ENCODE measurements at regions not wholly inside any gene's neighbourhood (a gene's known extent, or its start where the extent isn't known, plus 50 kb on each side); places are given as distances from the start of the nearest gene placed in this dataset.
"Not testable (repeated sequence)": the region's sequence is repeated elsewhere in the genome, so short reads cannot be mapped to it uniquely, and the experiment has no call there.

DNA sequence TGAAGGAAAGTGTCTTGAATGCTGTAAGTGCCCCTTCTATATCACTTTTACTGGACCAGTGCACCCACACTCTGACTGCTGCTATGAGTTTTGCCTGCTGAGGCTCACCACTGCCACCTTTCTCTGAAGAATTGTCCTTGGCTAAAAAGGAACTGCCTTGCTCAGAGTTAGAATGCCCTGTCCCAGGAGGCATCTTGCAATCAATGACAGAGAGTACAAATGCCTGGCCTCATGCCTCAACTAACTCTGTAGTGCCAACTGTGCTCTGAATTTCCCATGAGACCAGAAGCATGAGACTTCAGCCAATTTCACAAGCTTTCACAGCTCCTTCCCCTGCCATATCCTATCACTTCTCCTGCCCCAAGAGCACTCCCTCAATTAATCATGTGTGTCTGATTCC is 569.7 kb downstream of the ZNF608 start:
- DNase-seq (ENCODE audit: low spot score) = no peak

DNA sequence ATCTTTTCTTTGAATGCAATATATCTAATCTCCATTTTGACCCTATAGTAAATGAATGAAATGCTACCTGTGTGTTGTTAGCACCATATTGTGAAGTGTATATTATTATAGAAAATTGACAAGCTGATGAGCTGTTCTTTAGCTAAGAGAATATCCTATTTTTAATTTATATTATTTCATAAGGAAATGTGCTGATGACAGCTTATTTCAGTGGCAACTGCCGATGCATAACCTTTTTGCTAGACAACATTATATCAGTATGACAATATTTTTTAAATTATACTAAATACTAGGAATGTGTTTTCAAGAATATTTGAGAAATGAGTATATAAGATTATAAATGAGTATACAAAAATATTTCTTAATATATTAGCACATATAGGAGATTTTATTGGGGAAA is 573.1 kb downstream of the ZNF608 start:
- no peak for DNase-seq (ENCODE audit: low spot score)

- no peak for DNase-seq (ENCODE audit: low spot score)
Measured at GRCh38 chr5:124172389-124173003, 573.9 kb downstream of the ZNF608 start.

- DNase-seq (ENCODE audit: low spot score) = not testable (repeated sequence)
Measured at GRCh38 chr5:124168093-124168492, 578.3 kb downstream of the ZNF608 start.

DNA sequence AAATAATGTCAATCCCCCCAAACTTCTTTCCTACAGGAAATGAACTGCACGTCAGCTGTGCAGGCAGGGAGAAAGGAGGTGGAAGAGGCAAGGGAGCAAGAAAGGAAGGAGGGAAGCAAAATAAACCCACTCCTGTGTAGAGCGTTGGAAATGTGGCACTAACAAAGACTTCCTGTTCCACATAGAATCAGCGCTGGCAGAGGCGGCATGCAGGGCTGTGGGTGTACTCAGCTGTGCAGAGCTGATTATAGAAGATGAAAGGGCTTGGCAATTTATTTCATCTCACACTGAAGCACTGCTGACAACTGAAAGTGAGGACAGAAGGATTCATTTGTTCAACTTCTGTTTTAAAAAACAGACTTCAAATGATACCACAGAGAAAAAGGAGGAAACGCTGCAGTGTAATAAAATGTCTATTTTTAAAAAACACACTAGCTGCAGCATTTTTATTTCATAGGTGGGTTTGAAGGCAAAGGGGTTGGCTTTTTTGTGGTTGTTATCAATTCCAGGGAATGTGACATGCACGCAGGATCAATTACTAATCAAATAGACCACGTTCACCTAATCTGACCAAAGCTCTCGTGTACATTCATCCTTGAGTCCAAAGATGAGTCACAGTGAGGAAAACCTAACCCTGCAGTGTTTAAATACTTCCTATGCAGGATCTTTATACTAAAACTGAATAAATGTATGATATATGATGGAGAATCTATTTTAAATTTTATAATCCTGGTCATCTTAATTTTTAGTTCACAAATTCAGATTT is 583.5 kb downstream of the ZNF608 start:
- peak; percentile 25 for DNase-seq (ENCODE audit: low spot score)

- DNase-seq (ENCODE audit: low spot score) = no peak
Measured at GRCh38 chr5:124161266-124161665, 585.2 kb downstream of the ZNF608 start.

- peak; percentile 22 for DNase-seq (ENCODE audit: low spot score)
Measured at GRCh38 chr5:124160265-124160664, 586.2 kb downstream of the ZNF608 start.

DNA sequence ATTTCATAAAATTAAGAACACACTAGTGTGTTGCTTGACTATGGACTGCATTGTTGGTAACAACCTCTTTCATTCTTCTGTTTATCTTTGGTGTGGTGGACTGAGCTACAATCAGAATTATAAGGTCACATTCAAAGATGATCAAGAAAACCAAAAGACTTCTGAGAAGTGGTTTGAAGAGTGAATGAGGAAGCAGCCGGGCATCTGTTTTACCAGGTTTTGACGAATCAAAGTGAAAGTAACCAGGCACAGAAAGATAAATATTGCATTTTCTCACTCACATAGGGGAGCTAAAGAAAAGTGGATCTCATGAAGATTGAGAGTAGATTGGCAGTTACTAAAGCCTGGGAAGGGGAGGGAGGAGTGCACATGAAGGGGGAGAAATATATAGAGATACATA is 589.1 kb downstream of the ZNF608 start:
- no peak for DNase-seq (ENCODE audit: low spot score)

DNA sequence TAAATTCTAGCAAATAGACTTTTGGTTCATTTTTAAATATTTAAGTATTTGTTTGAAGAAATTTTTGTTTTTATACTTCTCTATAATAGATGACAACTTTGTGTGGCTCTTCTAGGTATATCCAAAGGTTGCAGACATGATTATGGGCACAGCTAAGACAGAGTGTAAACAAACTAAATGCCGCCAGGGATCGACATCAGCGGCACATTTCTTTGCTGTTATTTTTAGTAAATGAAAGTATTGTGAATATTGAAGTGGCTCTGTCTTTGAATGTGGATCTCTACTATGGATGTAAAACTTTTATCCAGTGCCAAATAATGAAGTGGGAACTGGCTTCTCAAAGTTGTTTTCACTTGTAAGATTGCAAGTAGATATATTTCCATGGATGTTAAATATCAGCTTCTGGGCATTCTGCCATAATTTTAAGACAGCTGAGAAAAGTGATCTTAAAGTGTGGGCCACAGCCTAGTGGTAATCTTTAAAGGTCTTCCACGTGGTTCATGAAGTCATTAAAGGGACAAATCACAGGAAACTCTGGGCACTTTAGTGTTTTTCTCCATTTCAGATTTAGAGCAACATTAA is 589.9 kb downstream of the ZNF608 start:
- no peak for DNase-seq (ENCODE audit: low spot score)

- DNase-seq (ENCODE audit: low spot score) = no peak
Measured at GRCh38 chr5:124154714-124155113, 591.7 kb downstream of the ZNF608 start.

DNA sequence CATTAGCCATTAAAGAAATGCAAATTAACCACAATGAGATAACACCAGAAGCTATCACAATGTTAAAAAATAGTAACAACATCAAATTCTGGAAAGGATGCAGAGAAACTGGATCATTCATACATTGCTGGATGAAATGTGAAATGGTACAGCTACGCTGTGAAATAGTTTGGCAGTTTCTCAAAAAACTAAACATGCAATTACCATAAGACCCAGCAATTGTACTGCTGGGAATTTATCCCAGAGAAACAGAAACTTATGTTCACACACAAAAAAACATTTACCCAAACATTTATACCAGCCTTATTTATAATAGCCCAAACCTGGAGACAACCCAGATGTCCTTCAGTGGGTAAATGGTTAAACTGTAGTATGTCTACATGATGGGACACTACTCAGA is 592.9 kb downstream of the ZNF608 start:
- DNase-seq (ENCODE audit: low spot score) = no peak

DNA sequence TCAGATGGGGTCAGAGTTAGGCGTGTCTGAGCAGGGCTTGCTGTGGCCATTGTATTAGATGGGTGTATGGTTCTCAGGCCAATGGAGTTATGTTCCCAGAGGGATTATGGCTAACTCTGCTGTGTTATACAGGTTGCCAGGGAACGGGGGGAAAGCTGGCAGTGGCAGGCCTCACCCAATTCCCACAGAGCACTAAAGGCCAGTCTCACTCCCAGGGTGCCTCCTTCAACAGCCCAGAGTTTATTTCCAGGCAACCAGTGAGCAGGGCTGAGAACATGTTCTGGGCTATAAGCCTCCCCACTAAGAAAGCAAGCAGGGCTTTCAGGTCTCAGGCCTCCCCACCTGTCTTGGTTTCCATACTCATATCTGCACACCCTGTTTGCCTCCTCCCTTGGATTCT is 597.9 kb downstream of the ZNF608 start:
- DNase-seq (ENCODE audit: low spot score) = no peak

GRCh38 chr5:124140060-124140459 is 606.4 kb downstream of the ZNF608 start:
- DNase-seq (ENCODE audit: low spot score) = no peak

- DNase-seq (ENCODE audit: low spot score) = no peak
Measured at GRCh38 chr5:124139477-124139876, 607.0 kb downstream of the ZNF608 start.

- DNase-seq (ENCODE audit: low spot score) = no peak
Measured at GRCh38 chr5:124136609-124137008, 609.8 kb downstream of the ZNF608 start.

DNA sequence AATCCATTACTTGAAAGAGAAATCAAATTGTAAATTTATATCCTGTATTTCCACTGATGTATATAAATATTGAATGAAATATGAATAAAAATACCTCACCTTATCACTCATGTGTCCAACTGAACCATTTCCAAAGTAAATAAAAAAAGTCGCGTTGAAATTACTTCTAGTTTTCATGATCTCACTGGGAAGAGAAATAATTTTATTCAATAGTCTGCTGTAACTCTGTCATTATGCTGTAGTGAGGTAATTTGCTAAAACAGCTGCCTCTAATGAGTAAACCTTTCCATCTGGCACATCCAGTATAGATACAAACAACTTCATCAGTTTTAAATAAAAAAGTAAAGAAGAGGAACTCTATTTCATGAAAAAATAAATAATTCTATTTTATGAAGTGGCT is 611.5 kb downstream of the ZNF608 start:
- no peak for DNase-seq (ENCODE audit: low spot score)

DNA sequence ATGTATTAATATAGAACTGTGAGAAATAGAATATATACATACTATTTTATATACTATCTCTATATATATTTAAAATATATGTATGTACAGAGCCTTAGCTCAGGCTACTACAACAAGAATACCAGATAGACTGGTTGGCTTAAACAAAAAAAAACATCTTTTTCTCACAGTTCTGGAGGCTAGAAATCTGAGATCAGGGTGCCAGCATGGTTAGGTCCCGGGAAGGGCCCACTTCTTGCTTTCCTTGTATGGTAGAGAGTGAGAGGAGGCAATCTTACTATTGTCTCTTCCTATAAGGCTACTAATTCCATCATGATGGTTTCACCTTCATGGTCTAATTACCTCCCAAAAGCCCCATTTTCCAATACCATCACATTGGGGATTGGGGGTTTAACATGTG is 613.0 kb downstream of the ZNF608 start:
- no peak for DNase-seq (ENCODE audit: low spot score)

DNA sequence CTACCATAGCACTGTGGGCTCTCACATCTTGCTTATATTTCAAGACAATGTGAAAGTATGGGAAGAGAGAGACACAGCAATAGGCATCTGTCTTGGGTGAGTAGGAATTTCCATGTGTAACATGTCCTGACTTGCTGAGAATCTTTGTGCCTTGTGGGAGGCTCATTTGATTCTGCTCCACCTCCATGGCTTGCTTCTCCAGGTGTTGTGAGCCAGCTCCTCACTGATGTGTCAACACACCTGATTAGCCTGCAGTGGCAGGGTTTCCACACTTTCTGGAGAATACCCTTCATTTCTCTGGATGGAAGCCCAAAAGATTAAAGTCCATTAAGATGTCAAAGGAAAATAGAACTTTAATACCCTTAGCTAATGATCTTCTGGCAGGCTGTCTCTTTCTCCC is 613.6 kb downstream of the ZNF608 start:
- no peak for DNase-seq (ENCODE audit: low spot score)

- no peak for DNase-seq (ENCODE audit: low spot score)
Measured at GRCh38 chr5:124131466-124131865, 615.0 kb downstream of the ZNF608 start.

- DNase-seq (ENCODE audit: low spot score) = no peak
Measured at GRCh38 chr5:124130816-124131215, 615.6 kb downstream of the ZNF608 start.

DNA sequence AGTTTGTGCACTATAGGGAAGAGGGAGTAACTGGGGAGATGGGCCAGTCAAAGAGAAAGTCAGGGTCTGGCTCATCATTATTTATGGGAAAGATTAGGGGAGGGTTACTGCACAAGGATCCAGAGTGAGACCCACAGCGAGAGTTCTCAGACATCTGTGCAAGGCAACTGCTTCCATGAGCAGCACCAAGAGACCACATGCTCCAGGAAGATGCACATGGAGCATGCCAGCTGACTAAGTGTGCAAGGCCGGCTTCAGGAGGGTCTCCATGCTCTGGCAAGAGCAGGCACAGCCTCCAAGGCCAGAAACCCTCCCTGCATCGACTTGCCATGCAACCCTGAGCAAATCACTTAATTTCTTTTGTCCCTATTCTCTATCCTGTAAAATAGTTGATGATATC is 616.9 kb downstream of the CSNK1G3 start:
- DNase-seq (ENCODE audit: low spot score) = no peak

GRCh38 chr5:124126504-124127217 is 614.7 kb downstream of the CSNK1G3 start:
- DNase-seq (ENCODE audit: low spot score) = no peak

DNA sequence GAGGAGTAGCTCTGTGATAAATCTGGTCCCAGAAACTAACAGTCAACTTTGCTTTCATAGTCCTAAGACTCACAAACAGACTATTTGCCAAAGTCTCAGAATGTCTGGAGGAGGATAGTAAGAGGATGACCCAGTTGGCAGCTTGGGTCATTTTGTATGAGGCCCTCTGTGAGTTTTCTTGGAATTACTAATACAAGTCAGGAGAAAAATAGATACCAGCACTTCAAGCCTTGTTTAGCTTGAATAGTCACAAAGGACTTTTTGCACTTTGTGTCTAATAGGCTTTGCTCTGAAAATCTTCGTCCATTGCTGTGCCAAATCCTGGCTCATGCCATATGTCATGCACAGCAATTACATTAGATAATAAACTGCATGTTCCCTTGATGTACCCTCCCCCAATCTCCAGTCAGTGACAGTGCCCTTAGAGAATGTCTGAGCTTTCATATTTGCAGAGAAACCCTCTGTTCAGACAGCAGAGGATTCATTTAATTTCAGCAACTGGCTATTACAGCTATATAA is 612.8 kb downstream of the CSNK1G3 start:
- no peak for DNase-seq (ENCODE audit: low spot score)

All from germinal center (tissue), 1 donor.